ENCODE measurements at regions not wholly inside any gene's neighbourhood (a gene's known extent, or its start where the extent isn't known, plus 50 kb on each side); places are given as distances from the start of the nearest gene placed in this dataset.

- no peak for TF ChIP-seq CTCF (conservative IDR thresholded peaks at IDR 0.05)
- no peak for TF ChIP-seq ZFX (IDR thresholded peaks at IDR 0.05)
- H3K27ac ChIP-seq: no peak overlapping the region
Measured at GRCh38 chr4:58587856-58588255, 1477.7 kb upstream of the IGFBP7 start.

GRCh38 chr4:58566260-58566659 is 1456.1 kb upstream of the IGFBP7 start:
- no peak overlapping the region for H3K27ac ChIP-seq
- no peak for TF ChIP-seq ZFX (IDR thresholded peaks at IDR 0.05)
- no peak for TF ChIP-seq CTCF (conservative IDR thresholded peaks at IDR 0.05)

- H3K27ac ChIP-seq: no peak overlapping the region
- TF ChIP-seq ZFX (IDR thresholded peaks at IDR 0.05): no peak
Measured at GRCh38 chr4:58564695-58565475, 1454.7 kb upstream of the IGFBP7 start.

- TF ChIP-seq ZFX (IDR thresholded peaks at IDR 0.05) (no peak), CTCF (conservative IDR thresholded peaks at IDR 0.05) (no peak)
- no peak overlapping the region for H3K27ac ChIP-seq
Measured at GRCh38 chr4:58561170-58561569, 1451.0 kb upstream of the IGFBP7 start.

GRCh38 chr4:58560736-58561135 is 1450.6 kb upstream of the IGFBP7 start:
- TF ChIP-seq ZFX (IDR thresholded peaks at IDR 0.05) (no peak), CTCF (conservative IDR thresholded peaks at IDR 0.05) (no peak)
- no peak overlapping the region for H3K27ac ChIP-seq

GRCh38 chr4:58553679-58554078 is 1443.5 kb upstream of the IGFBP7 start:
- TF ChIP-seq ZFX (IDR thresholded peaks at IDR 0.05): no peak

GRCh38 chr4:58553031-58553430 is 1442.8 kb upstream of the IGFBP7 start:
- H3K27ac ChIP-seq: no peak overlapping the region
- TF ChIP-seq CTCF (conservative IDR thresholded peaks at IDR 0.05) (no peak), ZFX (IDR thresholded peaks at IDR 0.05) (no peak)

More at GRCh38 chr4:58553679-58554078, 1443.5 kb upstream of the IGFBP7 start:
- H3K27ac ChIP-seq: no peak overlapping the region

- TF ChIP-seq ZFX (IDR thresholded peaks at IDR 0.05) (no peak), CTCF (conservative IDR thresholded peaks at IDR 0.05) (no peak)
- no peak overlapping the region for H3K27ac ChIP-seq
Measured at GRCh38 chr4:58551676-58552075, 1441.5 kb upstream of the IGFBP7 start.
